GM21723 (cell line): ENCODE measurements at regions not wholly inside any gene's neighbourhood (a gene's known extent, or its start where the extent isn't known, plus 50 kb on each side); places are given as distances from the start of the nearest gene placed in this dataset.

Experiments
- ATAC-seq: cut with Tn5 transposase; IDR thresholded peaks from one replicate; pipeline ENCODE4 v1.9.1; 2021; ENCODE audit warnings: mild to moderate bottlenecking, moderate library complexity; ENCODE audit not compliant: unreplicated experiment

DNA sequence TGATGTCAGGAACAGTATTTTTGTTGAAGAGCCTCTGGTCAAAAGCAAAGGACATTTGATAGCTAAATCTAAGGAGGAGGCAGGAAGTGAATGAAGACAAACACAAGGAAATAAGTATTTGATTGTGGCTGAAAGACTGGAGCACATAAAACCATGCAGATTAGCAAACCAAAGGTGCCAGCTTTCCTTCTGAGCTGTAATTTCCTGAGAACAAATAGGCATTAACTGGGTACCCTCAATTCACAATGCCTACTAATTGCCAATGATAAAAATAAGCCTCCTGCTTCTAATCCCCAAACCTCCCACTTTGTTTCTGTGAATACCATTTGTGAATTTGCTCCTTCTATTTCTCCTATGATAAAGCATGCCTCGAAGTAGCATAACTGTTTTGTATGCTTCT, 1279.6 kb upstream of the USP15 start:
- no peak for ATAC-seq

DNA sequence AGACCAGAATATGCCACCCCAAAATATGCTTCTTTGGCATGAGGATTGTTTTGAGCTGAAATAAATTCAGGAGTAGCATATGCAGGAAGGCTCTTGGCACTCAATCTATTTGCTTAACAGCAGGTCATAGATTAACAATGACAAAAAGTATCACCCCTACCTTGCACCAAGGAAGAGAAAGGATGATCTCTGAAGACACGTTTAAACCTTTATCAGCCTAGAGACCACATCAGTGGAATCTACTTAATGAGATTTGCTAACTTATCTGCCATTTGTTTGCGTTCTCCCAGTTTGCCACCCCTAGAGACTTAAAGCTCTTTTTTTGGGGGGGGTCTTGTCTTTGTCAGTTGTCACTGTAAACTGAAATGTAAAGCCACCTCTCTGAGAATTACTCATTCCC, 1278.7 kb upstream of the USP15 start:
- no peak for ATAC-seq

DNA sequence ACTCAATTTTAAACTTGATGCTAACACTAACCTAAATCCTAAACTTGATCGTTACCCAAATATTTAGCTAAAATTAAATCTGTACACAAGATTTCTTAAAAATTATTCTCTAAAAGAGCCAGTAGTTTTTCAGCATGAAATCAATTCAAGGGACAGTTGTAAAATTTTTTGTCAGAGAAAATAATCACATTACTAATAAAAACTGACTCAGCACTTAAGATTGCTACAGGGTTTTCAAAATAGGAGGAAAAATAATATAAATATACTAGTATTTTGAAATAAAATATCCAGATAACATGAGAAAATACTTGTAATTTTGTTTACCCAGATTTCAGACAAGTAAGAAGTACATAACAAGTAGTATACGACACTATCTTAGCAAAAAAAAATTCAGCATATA, 1268.1 kb upstream of the USP15 start:
- no peak for ATAC-seq

DNA sequence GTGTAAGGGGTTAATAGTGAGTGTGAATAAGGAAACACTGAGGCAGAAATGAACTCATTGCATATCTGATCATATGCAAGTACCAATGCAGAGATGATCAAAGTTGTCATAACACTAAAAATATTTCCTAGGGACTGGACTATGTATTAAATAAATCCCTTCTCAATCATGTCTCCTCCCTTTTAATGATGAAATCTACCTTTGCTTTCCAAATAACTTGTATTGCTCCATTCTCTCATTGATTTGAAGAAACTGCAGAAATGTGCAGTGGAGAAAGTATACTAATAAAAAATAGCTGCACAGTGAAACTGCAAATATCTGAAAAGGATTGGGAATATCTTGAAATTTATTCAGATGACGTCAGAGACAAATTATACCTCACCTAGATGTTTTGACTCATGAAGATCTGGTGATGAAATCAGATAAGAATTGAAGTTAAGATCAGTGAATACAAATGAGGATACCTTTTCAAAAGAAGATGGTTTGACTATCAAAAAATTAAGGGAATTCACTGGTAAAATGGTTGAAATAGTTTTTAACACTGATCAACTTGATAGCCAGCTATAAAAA, 1264.9 kb upstream of the USP15 start:
- ATAC-seq: no peak

DNA sequence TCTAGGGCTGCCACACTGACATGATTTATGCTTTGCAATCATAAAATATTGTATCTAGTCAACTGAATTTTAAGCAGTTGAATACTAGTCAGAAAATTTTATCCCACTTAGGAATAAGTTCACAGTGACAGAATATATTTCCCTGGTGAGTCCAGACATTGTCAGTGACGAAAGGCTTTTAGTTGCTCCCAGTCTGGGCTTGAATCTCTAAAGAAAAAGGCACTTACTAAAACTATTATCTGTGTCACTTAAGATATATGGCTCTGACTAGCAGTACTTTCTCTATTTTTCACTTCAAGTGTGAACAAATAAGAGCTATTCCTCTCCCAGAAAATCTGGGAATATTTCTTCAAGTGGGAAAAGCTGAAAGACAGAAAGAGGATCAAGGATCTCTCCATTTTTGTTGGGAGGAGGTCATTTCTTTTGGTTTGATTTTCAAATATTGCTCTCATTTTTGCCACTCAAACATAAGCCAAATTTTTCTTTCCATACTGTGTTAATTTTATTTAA, 1262.3 kb upstream of the USP15 start:
- no peak for ATAC-seq

DNA sequence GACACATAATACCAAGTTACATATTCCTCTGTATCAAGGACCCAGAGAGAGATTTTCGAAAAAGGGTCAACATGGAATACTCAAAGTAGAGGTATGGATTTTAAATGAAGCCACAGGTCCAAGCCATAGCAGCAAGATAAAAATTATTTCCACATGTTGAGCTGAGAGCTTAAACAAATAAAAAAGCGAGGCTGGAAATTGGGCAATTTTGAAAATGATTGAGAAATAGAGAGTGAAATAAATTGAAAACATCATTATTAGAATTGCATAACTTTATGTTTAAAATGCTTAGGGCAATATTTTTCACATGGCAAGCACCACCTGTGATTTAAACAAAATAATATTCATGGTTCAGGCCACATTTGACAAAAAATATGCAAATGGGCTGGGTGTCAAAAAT, 1251.0 kb upstream of the USP15 start:
- no peak for ATAC-seq

DNA sequence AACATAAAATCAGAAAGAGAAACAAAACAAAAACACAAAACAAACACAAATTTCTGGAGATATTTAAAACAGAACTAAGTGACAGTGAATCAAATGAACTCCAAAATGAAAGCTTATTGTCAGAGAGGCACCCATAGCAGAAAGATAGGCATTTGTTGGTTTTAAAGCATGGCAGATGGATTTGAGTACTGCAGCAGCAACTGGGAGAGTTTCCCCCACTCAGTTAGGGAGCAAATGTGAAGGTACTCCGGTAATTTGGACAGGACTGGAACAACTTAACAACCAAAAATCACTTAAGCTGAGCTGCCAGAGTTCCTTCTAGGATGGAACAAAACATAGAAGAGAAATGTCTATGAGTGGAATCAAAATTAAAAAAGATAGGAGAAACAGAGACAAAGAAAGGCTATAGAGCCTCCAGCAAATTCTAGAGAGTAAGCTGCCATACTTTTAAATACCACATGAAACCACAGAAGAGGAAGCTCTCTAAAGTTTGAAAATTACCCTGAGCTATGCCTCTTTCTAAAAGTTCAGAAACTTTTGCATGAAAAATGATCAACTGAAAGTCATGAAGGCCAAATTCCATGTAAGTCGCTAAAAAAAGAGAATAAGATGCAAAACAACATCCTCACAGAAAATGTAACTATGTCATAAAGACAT, 1248.3 kb upstream of the USP15 start:
- ATAC-seq: no peak

DNA sequence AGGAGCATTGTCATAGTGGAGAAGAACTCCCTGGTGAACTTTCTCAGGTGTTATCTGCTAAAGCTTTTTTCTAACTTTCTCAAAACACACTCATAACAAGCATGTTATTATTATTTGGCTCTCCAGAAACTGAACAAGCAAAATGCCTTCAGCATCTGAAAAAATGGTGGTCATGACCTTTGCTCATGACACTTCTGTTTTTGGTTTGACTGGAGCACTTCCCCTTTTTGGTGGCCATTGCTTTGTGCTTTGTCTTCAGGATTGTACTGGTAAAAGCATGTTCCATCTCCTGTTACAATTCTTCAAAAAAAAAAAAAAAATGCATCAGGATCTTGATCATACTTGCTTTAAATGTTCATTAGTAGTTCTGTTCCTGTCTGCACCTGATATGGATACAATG, 1241.6 kb upstream of the USP15 start:
- ATAC-seq: no peak

DNA sequence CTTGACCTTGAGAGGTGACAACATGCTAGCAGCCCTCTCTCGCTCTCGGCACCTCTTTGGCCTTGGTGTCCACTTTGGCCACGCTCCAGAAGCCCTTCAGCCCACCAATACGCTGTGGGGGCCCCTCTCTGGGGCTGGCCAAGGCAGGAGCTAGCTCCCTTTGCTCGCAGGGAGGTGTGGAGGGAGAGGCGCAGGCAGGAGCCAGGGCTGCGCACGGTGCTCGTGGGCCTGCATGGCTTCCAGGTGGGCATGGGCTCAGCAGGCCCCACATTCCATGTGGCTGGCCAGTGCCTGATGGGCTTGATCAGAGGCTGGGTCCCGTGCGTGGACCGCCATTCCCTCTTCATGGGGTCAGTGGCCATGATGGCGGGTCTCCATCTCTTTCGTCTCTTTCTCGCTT, 1237.0 kb upstream of the USP15 start:
- no peak for ATAC-seq

DNA sequence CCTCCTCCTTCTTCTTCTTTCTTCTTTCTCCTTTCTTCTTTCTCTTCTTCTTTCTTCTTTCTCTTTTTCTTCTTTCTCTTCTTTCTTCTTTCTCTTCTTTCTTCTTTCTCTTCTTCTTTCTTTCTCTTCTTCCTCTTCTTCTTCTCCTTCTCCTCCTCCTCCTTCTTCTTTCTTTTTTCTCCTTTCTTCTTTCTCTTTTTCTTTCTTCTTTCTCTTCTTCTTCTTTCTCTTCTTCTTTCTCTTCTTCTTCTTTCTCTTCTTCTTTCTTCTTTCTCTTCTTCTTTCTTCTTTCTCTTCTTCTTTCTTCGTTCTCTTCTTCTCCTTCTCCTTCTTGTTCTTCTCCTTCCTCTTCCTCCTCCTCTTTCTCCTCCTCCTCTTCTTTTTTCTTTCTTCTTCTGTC, 1230.7 kb upstream of the USP15 start:
- no peak for ATAC-seq

DNA sequence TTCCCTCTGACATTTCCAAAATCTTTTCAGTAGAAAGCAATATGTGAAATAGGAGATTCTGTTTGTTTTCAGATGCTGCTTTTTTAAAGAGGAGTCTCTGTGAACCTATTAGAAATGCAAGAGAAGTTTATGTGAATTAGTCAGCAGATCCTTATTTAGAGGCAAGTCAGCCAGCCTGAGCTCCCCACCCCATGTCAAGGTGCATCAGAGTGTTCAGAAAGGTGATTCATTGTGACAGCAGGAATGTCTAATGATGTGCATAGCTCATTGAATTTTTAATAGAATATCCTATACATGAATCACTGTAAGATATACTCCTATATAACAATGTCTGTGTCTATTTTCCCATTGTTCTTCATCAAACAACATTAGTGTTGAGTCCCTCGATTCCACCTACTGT, 1222.4 kb upstream of the USP15 start:
- no peak for ATAC-seq

DNA sequence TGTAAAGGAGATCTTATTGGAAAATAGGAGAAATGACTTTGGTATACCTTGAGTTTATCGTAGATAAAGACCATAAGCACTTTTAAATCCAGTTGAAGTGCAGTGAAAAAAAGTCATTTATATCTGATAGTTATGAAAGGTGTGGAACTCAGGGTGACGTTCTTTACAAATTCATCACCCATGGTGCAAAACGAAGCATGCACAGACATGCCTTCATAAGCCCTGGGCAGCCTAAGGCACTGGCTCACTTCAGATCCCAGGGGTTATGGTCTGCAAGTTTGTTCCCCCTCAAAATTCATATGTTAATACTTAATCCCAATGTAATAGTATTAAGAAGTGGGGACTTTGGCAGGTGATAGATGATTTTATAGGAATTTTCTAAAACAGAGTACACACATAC, 1216.4 kb upstream of the USP15 start:
- ATAC-seq: no peak

DNA sequence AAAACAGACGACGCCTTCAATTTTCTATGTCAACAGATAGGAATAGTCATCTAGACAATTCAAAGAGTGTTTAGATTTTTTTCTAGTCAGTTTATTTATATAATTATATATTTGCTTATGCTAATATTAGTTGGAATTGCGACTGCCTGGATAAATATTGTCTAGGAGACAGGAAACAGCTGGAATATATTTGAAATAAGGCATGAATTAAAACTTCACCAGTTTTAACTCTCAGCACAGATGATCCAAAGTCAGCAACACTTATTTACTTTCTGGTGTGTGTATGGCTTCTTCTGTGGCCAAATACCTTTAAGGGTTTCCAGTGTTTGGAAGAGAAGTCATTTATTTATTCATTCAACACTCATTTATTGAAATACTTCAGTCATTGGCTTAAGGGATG, 1215.4 kb upstream of the USP15 start:
- no peak for ATAC-seq

DNA sequence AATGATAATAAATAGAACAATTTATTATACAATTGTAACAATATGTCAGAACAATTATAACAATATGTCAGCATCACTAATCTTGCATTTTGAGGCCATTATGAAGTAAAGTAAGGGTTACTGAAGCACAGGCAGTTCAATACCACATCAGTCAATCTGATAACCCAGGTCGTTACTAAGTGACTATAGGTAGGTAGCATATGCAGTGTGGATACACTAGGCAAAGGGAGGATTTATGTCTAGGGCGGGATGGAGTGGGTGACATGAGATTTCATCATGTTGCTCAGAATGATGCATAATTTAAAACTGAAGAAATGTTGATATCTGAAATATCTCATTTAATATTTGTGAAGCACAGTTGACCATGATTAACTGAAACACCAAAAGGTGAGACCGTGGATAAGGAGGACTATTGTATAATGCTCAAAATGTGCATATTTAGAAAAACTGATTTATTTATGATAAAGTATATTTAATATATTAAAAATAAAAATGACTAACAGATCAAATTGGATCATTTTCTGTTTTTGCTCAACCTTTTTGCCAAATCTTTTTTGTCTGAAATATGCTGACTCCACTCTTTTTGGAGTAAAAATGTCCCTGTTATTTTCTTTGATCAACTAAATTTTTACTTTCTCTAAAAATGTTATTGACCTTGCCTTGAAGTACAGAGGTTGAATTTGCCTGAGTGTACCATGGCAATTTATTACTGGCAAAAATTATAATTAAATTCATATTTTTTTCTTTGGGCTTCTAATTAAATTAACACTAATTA, 1189.4 kb upstream of the USP15 start:
- ATAC-seq: no peak

DNA sequence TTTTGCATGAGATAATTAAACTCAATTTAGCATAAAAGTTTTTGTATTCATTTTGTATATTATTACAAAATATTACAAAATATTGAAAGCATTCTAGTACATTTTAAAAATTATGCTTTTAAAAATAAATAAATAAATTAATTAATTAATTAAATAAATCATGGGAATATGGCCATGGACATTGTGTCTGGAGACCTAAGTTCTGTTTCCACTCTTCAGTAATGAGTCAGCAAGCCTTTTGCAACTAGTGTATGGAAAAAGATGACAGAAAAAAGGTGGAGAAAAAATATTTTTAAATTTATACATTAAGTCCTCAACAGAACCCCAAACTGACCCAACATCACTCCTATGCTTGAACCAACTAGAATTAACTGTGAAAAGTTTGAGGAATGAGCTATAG, 1187.5 kb upstream of the USP15 start:
- ATAC-seq: no peak

DNA sequence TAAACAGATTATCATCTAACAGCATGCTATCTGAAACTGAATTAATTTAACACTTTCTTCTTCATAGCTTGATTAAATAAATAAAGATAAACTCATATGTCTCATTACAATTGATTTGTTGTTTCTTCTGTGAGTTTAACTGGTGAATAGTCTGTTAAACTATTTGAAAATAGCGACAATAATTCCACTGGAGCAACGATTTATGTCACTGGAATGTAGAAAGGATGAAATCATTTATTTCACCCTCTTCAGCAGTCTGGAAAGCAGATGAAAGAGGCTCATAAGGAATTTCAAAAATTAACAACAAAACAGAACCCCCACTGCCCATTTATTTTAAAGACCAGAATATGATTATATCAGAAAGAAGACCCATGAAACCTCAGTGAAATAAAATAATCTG, 1165.1 kb upstream of the USP15 start:
- ATAC-seq: no peak

DNA sequence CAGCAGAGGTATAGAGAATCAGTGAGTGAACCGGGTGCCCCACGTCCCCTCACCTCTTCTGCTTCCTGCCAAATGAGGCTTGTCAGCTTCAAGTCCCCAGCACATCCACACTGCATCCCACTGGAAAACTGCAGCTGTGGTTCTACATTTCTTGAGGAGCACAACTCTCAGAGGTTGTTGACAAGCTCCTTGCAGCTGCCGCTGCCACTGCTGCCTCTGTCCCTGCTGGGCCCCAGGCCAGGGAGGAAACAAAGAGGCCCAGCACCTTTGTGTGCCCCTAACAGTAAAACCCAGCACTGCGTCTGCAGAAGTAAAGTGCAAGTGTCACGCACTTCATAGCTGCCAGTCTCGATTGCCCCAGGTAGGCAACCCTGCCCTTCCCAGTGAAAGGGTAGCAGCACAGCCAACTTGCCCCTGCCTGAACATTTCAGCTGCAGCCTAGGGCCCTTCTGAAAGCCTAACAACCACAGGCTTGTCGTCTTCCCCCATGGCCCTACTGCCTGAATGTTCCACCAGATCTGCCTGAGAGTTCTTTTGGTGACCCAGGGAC, 1162.1 kb upstream of the USP15 start:
- ATAC-seq: no peak

DNA sequence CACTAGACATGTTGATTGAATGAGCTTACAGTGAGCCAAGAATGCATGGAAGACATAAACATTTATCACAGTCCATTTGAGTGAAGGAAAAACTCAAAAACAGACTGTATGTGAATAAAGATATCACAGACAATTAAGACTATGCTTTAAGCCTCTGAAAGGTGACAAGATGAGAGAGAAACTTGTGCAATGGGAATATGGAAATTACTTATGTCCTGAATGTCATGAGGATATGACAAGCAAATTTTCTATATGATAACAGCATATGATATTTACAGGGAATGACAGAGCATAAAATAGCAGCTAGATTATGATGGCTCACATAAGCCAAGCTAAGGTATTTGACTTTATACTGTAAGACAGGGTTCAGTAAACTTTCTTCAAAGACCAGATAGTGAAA, 1153.1 kb upstream of the USP15 start:
- no peak for ATAC-seq

DNA sequence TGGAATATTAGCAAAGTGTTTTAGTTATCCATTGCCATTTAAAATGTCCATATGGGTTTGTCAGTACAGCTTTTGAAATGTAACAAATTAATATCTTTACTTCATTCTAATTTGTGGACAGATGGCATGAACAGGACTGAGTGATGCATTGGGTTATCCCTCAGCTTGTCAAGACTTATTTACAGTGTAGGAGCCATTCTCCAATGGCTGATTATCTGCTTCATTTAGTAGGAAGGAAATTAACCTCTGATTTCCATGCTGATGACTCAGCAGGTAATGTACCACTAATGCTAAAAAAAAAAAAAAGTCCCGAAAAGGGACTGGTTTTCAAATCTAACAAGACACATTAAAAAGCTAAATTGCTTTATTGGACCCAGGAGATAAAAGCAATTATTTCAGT, 1149.0 kb upstream of the USP15 start:
- no peak for ATAC-seq

DNA sequence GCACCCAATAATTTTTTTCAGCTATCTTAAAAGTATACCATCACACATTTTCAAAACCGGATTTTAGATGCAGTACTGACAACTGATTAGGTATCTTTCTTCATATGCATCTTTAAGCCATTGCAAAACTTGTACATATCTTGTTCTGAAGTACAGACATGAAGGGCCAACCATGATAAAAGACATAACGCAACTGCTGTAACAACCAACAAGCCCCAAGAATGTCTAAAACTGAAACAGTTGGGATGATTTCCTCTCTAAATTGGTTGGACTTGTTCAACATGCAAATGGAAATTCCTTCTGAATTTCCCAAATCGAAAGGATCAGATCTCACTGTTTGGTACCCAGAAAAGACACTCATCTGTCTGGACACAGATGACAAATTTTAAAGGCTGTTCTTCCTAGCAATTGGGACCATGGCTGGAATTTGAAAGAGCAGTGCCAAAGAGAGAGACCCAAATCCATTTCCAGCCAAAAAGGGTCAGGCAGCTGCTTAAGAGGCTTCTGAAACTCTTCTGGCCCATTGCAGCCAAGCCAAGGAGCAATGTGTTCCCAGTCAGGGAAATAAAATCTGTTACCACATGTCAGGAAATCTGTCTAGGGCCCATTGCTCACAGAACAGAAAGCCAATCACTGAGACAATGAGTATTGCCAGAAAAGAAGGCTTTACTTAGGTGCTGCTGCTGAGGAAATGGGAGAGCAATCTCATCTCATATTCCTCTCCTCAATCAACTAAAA, 1122.4 kb upstream of the USP15 start:
- no peak for ATAC-seq

DNA sequence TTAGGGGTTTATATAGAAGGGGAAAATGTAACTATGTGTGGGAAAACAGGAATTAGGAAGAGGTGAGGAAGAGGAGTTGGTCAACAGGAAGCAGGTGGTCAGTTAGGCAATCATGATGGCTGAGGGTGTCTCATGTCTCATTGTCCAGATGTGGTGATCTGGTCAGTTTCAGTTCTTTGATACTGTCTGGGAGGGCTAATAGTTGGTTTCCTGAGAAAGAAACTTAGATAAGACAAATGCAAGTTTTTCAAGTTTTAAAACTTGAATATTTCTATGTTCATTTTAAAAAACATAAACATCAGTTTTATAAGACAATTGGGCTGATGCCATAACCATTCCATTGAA, 1121.8 kb upstream of the USP15 start:
- ATAC-seq: no peak
